ENCODE measurements at regions not wholly inside any gene's neighbourhood (a gene's known extent, or its start where the extent isn't known, plus 50 kb on each side); places are given as distances from the start of the nearest gene placed in this dataset.
A peak's percentile ranks its signal among the peaks of the same experiment; 100 is the strongest.
"Not testable (repeated sequence)": the region's sequence is repeated elsewhere in the genome, so short reads cannot be mapped to it uniquely, and the experiment has no call there.

GRCh38 chr3:177439694-177440269, 242.5 kb upstream of the TBL1XR1 start:
- DNase-seq: no peak

GRCh38 chr3:177440456-177441104, 243.3 kb upstream of the TBL1XR1 start:
- DNase-seq: no peak

- DNase-seq: no peak
Measured at GRCh38 chr3:177441276-177441812, 244.1 kb upstream of the TBL1XR1 start.

GRCh38 chr3:177441813-177442646, 244.7 kb upstream of the TBL1XR1 start:
- DNase-seq: no peak

- DNase-seq: no peak
Measured at GRCh38 chr3:177443469-177443868, 246.2 kb upstream of the TBL1XR1 start.

- no peak for DNase-seq
Measured at GRCh38 chr3:177444696-177445095, 247.4 kb upstream of the TBL1XR1 start.

GRCh38 chr3:177445549-177445948, 248.3 kb upstream of the TBL1XR1 start:
- DNase-seq: no peak

- no peak for DNase-seq
Measured at GRCh38 chr3:177446165-177446601, 248.9 kb upstream of the TBL1XR1 start.

- peak; percentile 53 for DNase-seq
Measured at GRCh38 chr3:177447938-177448337, 250.7 kb upstream of the TBL1XR1 start.

GRCh38 chr3:177448987-177449359, 251.7 kb upstream of the TBL1XR1 start:
- no peak for DNase-seq

GRCh38 chr3:177449360-177450006, 252.2 kb upstream of the TBL1XR1 start:
- no peak for DNase-seq

- DNase-seq: no peak
Measured at GRCh38 chr3:177451301-177451750, 254.0 kb upstream of the TBL1XR1 start.

GRCh38 chr3:177451864-177452830, 254.9 kb upstream of the TBL1XR1 start:
- DNase-seq: no peak

- no peak for DNase-seq
Measured at GRCh38 chr3:177452831-177453450, 255.7 kb upstream of the TBL1XR1 start.

GRCh38 chr3:177453451-177453844, 256.2 kb upstream of the TBL1XR1 start:
- DNase-seq: no peak

- not testable (repeated sequence) for DNase-seq
Measured at GRCh38 chr3:177457204-177457603, 259.9 kb upstream of the TBL1XR1 start.

GRCh38 chr3:177459401-177459800, 262.1 kb upstream of the TBL1XR1 start:
- no peak for DNase-seq

GRCh38 chr3:177460047-177460446, 262.8 kb upstream of the TBL1XR1 start:
- DNase-seq: no peak

- DNase-seq: no peak
Measured at GRCh38 chr3:177461765-177462164, 264.5 kb upstream of the TBL1XR1 start.

GRCh38 chr3:177463341-177463740, 266.1 kb upstream of the TBL1XR1 start:
- DNase-seq: not testable (repeated sequence)

- DNase-seq: no peak
Measured at GRCh38 chr3:177463863-177464262, 266.6 kb upstream of the TBL1XR1 start.

All from NCI-H2029 (cell line).